DOHH2 (cell line): ENCODE measurements at regions not wholly inside any gene's neighbourhood (a gene's known extent, or its start where the extent isn't known, plus 50 kb on each side); places are given as distances from the start of the nearest gene placed in this dataset.
"Not testable (repeated sequence)": the region's sequence is repeated elsewhere in the genome, so short reads cannot be mapped to it uniquely, and the experiment has no call there.

Experiments used
- H3F3A ChIP-seq: fragments of 200-600 bp; sonication (generic), shearing (Covaris generic); 2 replicates; pipeline ENCODE4 v1.6.0; 2016; ENCODE audit warnings: antibody characterized with exemption, mild to moderate bottlenecking; ENCODE audit not compliant: control insufficient read depth, insufficient read depth
- H3K27ac ChIP-seq: fragments of 200-600 bp; sonication (generic); 2 replicates; pipeline ENCODE4 v1.5.1; 2014; ENCODE audit warnings: low read depth, mild to moderate bottlenecking, low read length, moderate library complexity
- H3K27me3 ChIP-seq: fragments of 200-600 bp; sonication (generic); 2 replicates; pipeline ENCODE4 v1.6.1; 2014; ENCODE audit warnings: mild to moderate bottlenecking, low read length, mixed read lengths; ENCODE audit not compliant: control insufficient read depth
- H3K36me3 ChIP-seq: fragments of 200-600 bp; sonication (generic); 2 replicates; pipeline ENCODE4 v1.6.1; 2014; ENCODE audit warnings: mild to moderate bottlenecking, low read length, moderate library complexity, mixed read lengths; ENCODE audit not compliant: control insufficient read depth
- H3K4me1 ChIP-seq: fragments of 200-600 bp; sonication (generic); 2 replicates; pipeline ENCODE4 v1.6.1; 2014; ENCODE audit warnings: mild to moderate bottlenecking, low read length, mixed read lengths; ENCODE audit not compliant: control insufficient read depth
- H3K4me2 ChIP-seq: fragments of 200-600 bp; sonication (generic); 2 replicates; pipeline ENCODE4 v1.6.0; 2014; ENCODE audit warnings: mild to moderate bottlenecking, low read length, moderate library complexity
- H3K4me3 ChIP-seq: fragments of 200-600 bp; sonication (generic); 2 replicates; pipeline ENCODE4 v1.5.1; 2014; ENCODE audit warnings: mild to moderate bottlenecking, low read length, mixed read lengths
- H3K79me2 ChIP-seq: fragments of 200-600 bp; sonication (generic); 2 replicates; pipeline ENCODE4 v1.6.1; 2014; ENCODE audit warnings: mild to moderate bottlenecking, low read length, mixed read lengths; ENCODE audit not compliant: control insufficient read depth
- H3K9me2 ChIP-seq: fragments of 200-600 bp; sonication (generic); replicated peaks from 2 replicates; pipeline ENCODE4 v1.6.1; 2014; ENCODE audit warnings: mild to moderate bottlenecking, low read length, mixed read lengths; ENCODE audit not compliant: control insufficient read depth
- H3K9me3 ChIP-seq: fragments of 200-600 bp; sonication (generic); 2 replicates; pipeline ENCODE4 v1.6.1; 2014; ENCODE audit warnings: antibody characterized with exemption, low read length, mixed read lengths; ENCODE audit not compliant: control insufficient read depth, insufficient read depth
- H4K20me1 ChIP-seq: fragments of 200-600 bp; sonication (generic); 2 replicates; pipeline ENCODE4 v1.6.0; 2014; ENCODE audit warnings: low read depth, mild to moderate bottlenecking, antibody characterized with exemption, low read length, moderate library complexity; ENCODE audit not compliant: control insufficient read depth, insufficient read depth
- CTCF ChIP-seq: fragments of 200-600 bp; sonication (generic); IDR thresholded peaks from one replicate; pipeline ENCODE4 v1.5.1; 2014; ENCODE audit warnings: antibody characterized with exemption, mild to moderate bottlenecking, low read depth, low read length; ENCODE audit not compliant: poor library complexity, severe bottlenecking
- EZH2phosphoT487 ChIP-seq: fragments of 200-600 bp; sonication (generic); IDR thresholded peaks from 2 replicates; pipeline ENCODE4 v1.6.1; 2017; ENCODE audit warnings: borderline replicate concordance, mild to moderate bottlenecking, antibody characterized with exemption, low read length, moderate library complexity, mixed read lengths

- Histone ChIP-seq H3F3A (no peaks in the 10 kb centered on the region), H3K9me2 (no peaks in the 10 kb centered on the region), H3K4me3 (no peak overlapping the region), H3K27ac (no peak overlapping the region), H3K9me3 (no peaks in the 10 kb centered on the region), H3K79me2 (no peaks in the 10 kb centered on the region), H4K20me1 (no peaks in the 10 kb centered on the region), H3K4me1 (no peaks in the 10 kb centered on the region), H3K4me2 (no peak overlapping the region), H3K27me3 (no peaks in the 10 kb centered on the region; the same call in 1 of the 2 replicates), H3K36me3 (no peaks in the 10 kb centered on the region)
- TF ChIP-seq EZH2phosphoT487 (no peak), CTCF (no peak)
Measured at GRCh38 chr11:122405547-122406341, 249.8 kb upstream of the UBASH3B start.

GRCh38 chr11:122404571-122404970, 251.0 kb upstream of the UBASH3B start:
- H3K4me2 ChIP-seq, result no peak overlapping the region
- TF ChIP-seq EZH2phosphoT487, result no peak
- no peak for TF ChIP-seq CTCF
- H3K79me2 ChIP-seq, result no peaks in the 10 kb centered on the region
- no peak overlapping the region for H3K27ac ChIP-seq
- H4K20me1 ChIP-seq, result no peaks in the 10 kb centered on the region
- H3K4me1 ChIP-seq, result no peaks in the 10 kb centered on the region
- no peak overlapping the region for H3K4me3 ChIP-seq
- H3F3A ChIP-seq, result no peaks in the 10 kb centered on the region
- no peaks in the 10 kb centered on the region for H3K36me3 ChIP-seq
- no peaks in the 10 kb centered on the region for H3K9me2 ChIP-seq
- H3K27me3 ChIP-seq, result no peaks in the 10 kb centered on the region; the same call in 1 of the 2 replicates
- no peaks in the 10 kb centered on the region for H3K9me3 ChIP-seq

GRCh38 chr11:122401581-122401980, 253.9 kb upstream of the UBASH3B start:
- H3K27me3 ChIP-seq, H3F3A ChIP-seq, H3K4me2 ChIP-seq, H3K4me1 ChIP-seq, H3K27ac ChIP-seq, H3K79me2 ChIP-seq, H3K36me3 ChIP-seq, H4K20me1 ChIP-seq, H3K9me2 ChIP-seq, H3K9me3 ChIP-seq, H3K4me3 ChIP-seq: not testable (repeated sequence)

GRCh38 chr11:122399375-122399774, 256.1 kb upstream of the UBASH3B start:
- no peak overlapping the region for H3K27ac ChIP-seq
- no peaks in the 10 kb centered on the region for H3K27me3 ChIP-seq
- no peaks in the 10 kb centered on the region for H3K36me3 ChIP-seq
- no peak overlapping the region for H3K4me3 ChIP-seq
- no peaks in the 10 kb centered on the region for H3F3A ChIP-seq
- H3K9me3 ChIP-seq, result no peaks in the 10 kb centered on the region
- H3K79me2 ChIP-seq, result no peaks in the 10 kb centered on the region
- H3K4me2 ChIP-seq, result no peak overlapping the region
- TF ChIP-seq EZH2phosphoT487, result no peak
- no peak for TF ChIP-seq CTCF
- H4K20me1 ChIP-seq, result no peaks in the 10 kb centered on the region
- H3K9me2 ChIP-seq, result no peaks in the 10 kb centered on the region
- H3K4me1 ChIP-seq, result no peaks in the 10 kb centered on the region
